GM10847 (cell line): ENCODE measurements at regions not wholly inside any gene's neighbourhood (a gene's known extent, or its start where the extent isn't known, plus 50 kb on each side); places are given as distances from the start of the nearest gene placed in this dataset.

Experiments
- POLR2A ChIP-seq: IDR thresholded peaks from 2 replicates; pipeline ENCODE4 v1.6.1; 2011; ENCODE audit not compliant: insufficient read length; ENCODE audit errors: extremely low read depth

GRCh38 chr12:131528144-131528543 is 182.7 kb upstream of the SFSWAP start:
- no peak for TF ChIP-seq POLR2A

GRCh38 chr12:131528667-131529066 is 182.2 kb upstream of the SFSWAP start:
- no peak for TF ChIP-seq POLR2A

- no peak for TF ChIP-seq POLR2A
These were observed 181.5 kb upstream of the SFSWAP start for GRCh38 chr12:131529196-131530040.

GRCh38 chr12:131530041-131530332 is 180.9 kb upstream of the SFSWAP start:
- TF ChIP-seq POLR2A: no peak

GRCh38 chr12:131530422-131530821 is 180.5 kb upstream of the SFSWAP start:
- TF ChIP-seq POLR2A: no peak

- no peak for TF ChIP-seq POLR2A
These were observed 177.8 kb upstream of the SFSWAP start for GRCh38 chr12:131533139-131533538.

GRCh38 chr12:131535779-131536178 is 175.1 kb upstream of the SFSWAP start:
- TF ChIP-seq POLR2A: no peak

GRCh38 chr12:131536337-131536736 is 174.6 kb upstream of the SFSWAP start:
- TF ChIP-seq POLR2A: no peak

- TF ChIP-seq POLR2A: no peak
These were observed 174.1 kb upstream of the SFSWAP start for GRCh38 chr12:131536766-131537165.

GRCh38 chr12:131537267-131537958 is 173.5 kb upstream of the SFSWAP start:
- no peak for TF ChIP-seq POLR2A

- TF ChIP-seq POLR2A: no peak
These were observed 171.5 kb upstream of the SFSWAP start for GRCh38 chr12:131539381-131539780.

GRCh38 chr12:131540138-131540623 is 170.7 kb upstream of the SFSWAP start:
- TF ChIP-seq POLR2A: no peak

GRCh38 chr12:131542351-131542750 is 168.5 kb upstream of the SFSWAP start:
- TF ChIP-seq POLR2A: no peak

GRCh38 chr12:131543040-131543439 is 167.8 kb upstream of the SFSWAP start:
- TF ChIP-seq POLR2A: no peak

GRCh38 chr12:131547555-131547954 is 163.3 kb upstream of the SFSWAP start:
- TF ChIP-seq POLR2A: no peak

- TF ChIP-seq POLR2A: no peak
These were observed 160.8 kb upstream of the SFSWAP start for GRCh38 chr12:131550121-131550520.
